AG04450 (cell line): ENCODE measurements at regions not wholly inside any gene's neighbourhood (a gene's known extent, or its start where the extent isn't known, plus 50 kb on each side); places are given as distances from the start of the nearest gene placed in this dataset.

Source experiments
- CTCF ChIA-PET: fragments of 300-600, 350-600 bp; formaldehyde crosslinking; extraction: SDS; loops from one replicate; lab custom pipeline; 2022; ENCODE audit warnings: antibody characterized with exemption, inconsistent platforms; lab: Charles Lee
- POLR2A ChIA-PET: fragments of 350-600 bp; formaldehyde crosslinking; extraction: SDS; loops from one replicate; lab custom pipeline; 2021; ENCODE audit warnings: antibody characterized with exemption, inconsistent platforms; lab: Yijun Ruan, JAX
- DNase-seq: peaks from one replicate; pipeline ENCODE4 v3.0.0-alpha.2; 2011; ENCODE audit warnings: low read depth, low spot score
- H3K27ac ChIP-seq: one replicate; pipeline ENCODE4 v1.5.1; 2012; ENCODE audit warnings: low read depth, low read length, control low read depth
- H3K27me3 ChIP-seq: one replicate; pipeline ENCODE4 v1.6.0; 2012; ENCODE audit warnings: low read length; ENCODE audit not compliant: control insufficient read depth, insufficient read depth
- H3K4me3 ChIP-seq: 2 replicates; pipeline ENCODE4 v1.5.1; 2011; ENCODE audit warnings: mild to moderate bottlenecking, low read depth, low read length, control low read depth
- H3K9me3 ChIP-seq: 2 replicates; pipeline ENCODE4 v1.5.1; 2012; ENCODE audit warnings: low read length; ENCODE audit not compliant: control insufficient read depth, insufficient read depth
- TF ChIP-seq, protein P1 (sequence below): IDR thresholded peaks from 2 replicates; pipeline ENCODE4 v1.5.1; 2011; ENCODE audit warnings: low read depth, low read length, control low read depth, inconsistent platforms

DNA sequence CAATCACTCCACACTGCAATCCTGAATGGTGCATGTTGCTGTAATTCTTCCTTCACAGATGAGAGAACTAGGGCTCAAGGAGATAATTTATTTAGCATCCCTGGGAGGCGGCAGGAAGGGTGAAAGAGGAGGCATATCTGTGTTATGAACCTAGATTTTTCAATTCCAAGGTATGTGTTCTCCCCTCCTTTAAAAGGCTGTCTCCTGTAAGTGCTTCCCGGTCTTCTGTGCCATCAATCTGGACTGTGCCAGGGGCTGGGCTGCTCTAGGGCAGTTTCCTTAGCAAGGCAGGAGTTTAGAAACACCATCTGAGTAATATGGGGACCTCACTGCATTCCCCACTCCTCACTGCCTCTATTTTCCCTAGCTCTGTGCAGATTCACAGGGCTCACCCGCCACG, 185.0 kb downstream of the RFC3 start:
- no peaks in the 10 kb centered on the region for H3K27me3 ChIP-seq
- ChIA-PET POLR2A (no interaction called here), CTCF (no interaction called here)
- no peak overlapping the region for H3K4me3 ChIP-seq
- H3K27ac ChIP-seq = no peak overlapping the region
- H3K9me3 ChIP-seq = no peaks in the 10 kb centered on the region
- DNase-seq = no peak
- TF ChIP-seq, protein P1, sequence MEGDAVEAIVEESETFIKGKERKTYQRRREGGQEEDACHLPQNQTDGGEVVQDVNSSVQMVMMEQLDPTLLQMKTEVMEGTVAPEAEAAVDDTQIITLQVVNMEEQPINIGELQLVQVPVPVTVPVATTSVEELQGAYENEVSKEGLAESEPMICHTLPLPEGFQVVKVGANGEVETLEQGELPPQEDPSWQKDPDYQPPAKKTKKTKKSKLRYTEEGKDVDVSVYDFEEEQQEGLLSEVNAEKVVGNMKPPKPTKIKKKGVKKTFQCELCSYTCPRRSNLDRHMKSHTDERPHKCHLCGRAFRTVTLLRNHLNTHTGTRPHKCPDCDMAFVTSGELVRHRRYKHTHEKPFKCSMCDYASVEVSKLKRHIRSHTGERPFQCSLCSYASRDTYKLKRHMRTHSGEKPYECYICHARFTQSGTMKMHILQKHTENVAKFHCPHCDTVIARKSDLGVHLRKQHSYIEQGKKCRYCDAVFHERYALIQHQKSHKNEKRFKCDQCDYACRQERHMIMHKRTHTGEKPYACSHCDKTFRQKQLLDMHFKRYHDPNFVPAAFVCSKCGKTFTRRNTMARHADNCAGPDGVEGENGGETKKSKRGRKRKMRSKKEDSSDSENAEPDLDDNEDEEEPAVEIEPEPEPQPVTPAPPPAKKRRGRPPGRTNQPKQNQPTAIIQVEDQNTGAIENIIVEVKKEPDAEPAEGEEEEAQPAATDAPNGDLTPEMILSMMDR = no peak

DNA sequence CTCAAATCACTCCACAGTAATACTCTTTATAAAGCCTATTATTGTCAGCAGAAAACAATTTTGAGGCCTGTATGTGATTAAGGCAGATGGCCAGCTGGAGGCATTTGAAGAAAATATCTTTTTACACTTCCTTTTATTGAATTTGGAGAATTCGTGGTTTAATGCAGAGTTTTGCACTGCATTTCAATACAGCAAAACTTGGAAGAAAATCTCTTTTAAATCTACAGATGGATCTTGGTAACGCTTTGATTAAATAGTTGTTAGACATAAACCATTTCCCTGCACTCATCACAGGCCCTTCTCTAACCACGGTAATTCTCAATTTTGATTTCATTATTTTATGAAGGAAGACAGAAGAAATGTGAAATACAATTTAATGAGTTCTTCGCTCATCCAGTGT, 185.7 kb downstream of the RFC3 start:
- no peaks in the 10 kb centered on the region for H3K27me3 ChIP-seq
- no peak overlapping the region for H3K4me3 ChIP-seq
- TF ChIP-seq, protein P1 = no peak
- no peak for DNase-seq
- no peaks in the 10 kb centered on the region for H3K9me3 ChIP-seq
- POLR2A ChIA-PET = no interaction called here
- CTCF ChIA-PET = no interaction called here
- no peak overlapping the region for H3K27ac ChIP-seq

DNA sequence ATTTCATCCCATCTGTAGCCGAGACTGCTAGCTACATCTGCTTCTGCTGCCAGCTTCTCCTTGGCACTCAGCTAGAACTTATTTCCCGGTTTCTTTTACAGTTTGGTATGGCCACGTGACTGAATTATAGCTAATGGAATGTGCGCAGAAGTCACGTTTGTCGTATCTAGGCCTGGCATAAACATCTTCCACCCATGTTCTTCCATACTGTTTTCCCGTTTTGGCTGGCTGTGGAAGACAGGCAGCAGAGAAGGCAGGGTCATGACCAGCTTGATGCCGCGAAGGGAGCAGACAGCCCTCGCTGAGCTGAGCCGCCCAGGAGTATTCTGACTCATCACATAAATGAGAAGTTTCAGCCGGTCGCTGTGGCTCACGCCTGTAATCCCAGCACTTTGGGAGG, 186.7 kb downstream of the RFC3 start:
- TF ChIP-seq, protein P1 = no peak
- Histone ChIP-seq H3K4me3 (no peak overlapping the region), H3K9me3 (no peaks in the 10 kb centered on the region), H3K27ac (no peak overlapping the region), H3K27me3 (no peaks in the 10 kb centered on the region)
- CTCF ChIA-PET = no interaction called here
- no peak for DNase-seq
- POLR2A ChIA-PET = no interaction called here

DNA sequence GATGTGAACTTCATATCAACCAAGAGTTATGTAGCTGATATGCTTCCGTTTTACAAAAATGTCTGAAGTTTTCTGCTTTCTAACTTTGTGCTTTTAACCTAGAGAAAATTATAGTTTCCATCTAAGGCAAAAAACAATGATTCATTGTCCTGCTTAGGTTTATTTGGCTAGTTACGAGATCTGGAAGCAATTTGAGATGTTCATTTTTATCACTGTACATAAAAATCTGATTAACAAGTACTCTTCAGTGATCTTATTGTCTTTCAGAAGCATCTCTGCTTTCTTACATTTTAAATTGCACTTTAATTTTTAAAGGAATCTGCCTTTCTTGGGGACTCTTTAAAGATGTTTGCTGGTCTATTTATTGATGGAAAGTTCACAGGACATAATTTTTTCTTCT, 188.1 kb downstream of the RFC3 start:
- no peaks in the 10 kb centered on the region for H3K27me3 ChIP-seq
- H3K27ac ChIP-seq = no peak overlapping the region
- no peak overlapping the region for H3K4me3 ChIP-seq
- CTCF ChIA-PET = no interaction called here
- H3K9me3 ChIP-seq = no peaks in the 10 kb centered on the region
- TF ChIP-seq, protein P1 = no peak
- DNase-seq = no peak
- POLR2A ChIA-PET = no interaction called here

GRCh38 chr13:34011552-34012085, 193.7 kb downstream of the RFC3 start:
- Histone ChIP-seq H3K4me3 (no peak overlapping the region), H3K27ac (no peak overlapping the region), H3K9me3 (no peaks in the 10 kb centered on the region), H3K27me3 (no peaks in the 10 kb centered on the region)
- DNase-seq = no peak
- TF ChIP-seq, protein P1 = no peak
- POLR2A ChIA-PET = interaction anchor here (0.7 kb wide), 1 partner anchor 1481 kb away, joined by 3 read pairs; no protein-coding TSS in a partner anchor
- CTCF ChIA-PET = no interaction called here
